ENCODE measurements at regions not wholly inside any gene's neighbourhood (a gene's known extent, or its start where the extent isn't known, plus 50 kb on each side); places are given as distances from the start of the nearest gene placed in this dataset.

- no peak for TF ChIP-seq EZH2 (IDR thresholded peaks at IDR 0.05; ENCODE audit: insufficient read depth, poor library complexity, severe bottlenecking)
- TF ChIP-seq EZH2phosphoT487 (IDR thresholded peaks at IDR 0.05; ENCODE audit: insufficient read depth, low read depth) = no peak
These were observed 69.7 kb upstream of the EDNRB start for GRCh38 chr13:77988355-77988754.

Measured in GM23248 (cell line).